Loucy (cell line): ENCODE measurements at regions not wholly inside any gene's neighbourhood (a gene's known extent, or its start where the extent isn't known, plus 50 kb on each side); places are given as distances from the start of the nearest gene placed in this dataset.
"Not testable (repeated sequence)": the region's sequence is repeated elsewhere in the genome, so short reads cannot be mapped to it uniquely, and the experiment has no call there.

Experiments
- CTCF ChIP-seq: fragments of 200-600 bp; sonication (generic); conservative IDR thresholded peaks from 2 replicates; pipeline ENCODE4 v1.5.1; 2014; ENCODE audit warnings: mild to moderate bottlenecking, antibody characterized with exemption, low read length
- EZH2phosphoT487 ChIP-seq: fragments of 200-600 bp; IDR thresholded peaks from 2 replicates; pipeline ENCODE4 v1.6.1; 2018; ENCODE audit warnings: antibody characterized with exemption, mild to moderate bottlenecking, moderate library complexity, borderline replicate concordance

- TF ChIP-seq CTCF, EZH2phosphoT487: not testable (repeated sequence)
These were observed 101.8 kb upstream of the SLC38A2 start for GRCh38 chr12:46474385-46474784.
